ENCODE measurements at regions not wholly inside any gene's neighbourhood (a gene's known extent, or its start where the extent isn't known, plus 50 kb on each side); places are given as distances from the start of the nearest gene placed in this dataset.
"Not testable (repeated sequence)": the region's sequence is repeated elsewhere in the genome, so short reads cannot be mapped to it uniquely, and the experiment has no call there.

GRCh38 chr12:42935090-42935489 is 345.5 kb upstream of the PRICKLE1 start:
- no peak for FAIRE-seq
- DNase-seq (ENCODE audit: low spot score in 2 of 2): no peak

GRCh38 chr12:42933461-42934081 is 344.0 kb upstream of the PRICKLE1 start:
- DNase-seq (ENCODE audit: low spot score in 2 of 2): no peak
- no peak for FAIRE-seq

- DNase-seq (ENCODE audit: low spot score in 2 of 2) (no peak), FAIRE-seq (no peak)
Measured at GRCh38 chr12:42932936-42933335, 343.4 kb upstream of the PRICKLE1 start.

GRCh38 chr12:42926232-42926631 is 336.7 kb upstream of the PRICKLE1 start:
- FAIRE-seq: no peak

GRCh38 chr12:42924482-42924881 is 334.9 kb upstream of the PRICKLE1 start:
- no peak for FAIRE-seq
- DNase-seq (ENCODE audit: low spot score in 2 of 2): no peak

More at GRCh38 chr12:42926232-42926631, 336.7 kb upstream of the PRICKLE1 start:
- DNase-seq (ENCODE audit: low spot score in 2 of 2): no peak

GRCh38 chr12:42923583-42923982 is 334.0 kb upstream of the PRICKLE1 start:
- DNase-seq (ENCODE audit: low spot score in 2 of 2): no peak
- FAIRE-seq: no peak

- FAIRE-seq: no peak
- DNase-seq (ENCODE audit: low spot score in 2 of 2): no peak
Measured at GRCh38 chr12:42923156-42923555, 333.6 kb upstream of the PRICKLE1 start.

- no peak for DNase-seq (ENCODE audit: low spot score in 2 of 2)
- FAIRE-seq: no peak
Measured at GRCh38 chr12:42922505-42922850, 332.9 kb upstream of the PRICKLE1 start.

GRCh38 chr12:42921741-42922504 is 332.4 kb upstream of the PRICKLE1 start:
- FAIRE-seq (no peak), DNase-seq (ENCODE audit: low spot score in 2 of 2) (no peak)

- FAIRE-seq (no peak), DNase-seq (ENCODE audit: low spot score in 2 of 2) (no peak)
Measured at GRCh38 chr12:42919691-42920090, 330.1 kb upstream of the PRICKLE1 start.

GRCh38 chr12:42918443-42918842 is 328.9 kb upstream of the PRICKLE1 start:
- FAIRE-seq (no peak), DNase-seq (ENCODE audit: low spot score in 2 of 2) (no peak)

- FAIRE-seq: no peak
- no peak for DNase-seq (ENCODE audit: low spot score in 2 of 2)
Measured at GRCh38 chr12:42916143-42916542, 326.6 kb upstream of the PRICKLE1 start.

- no peak for DNase-seq (ENCODE audit: low spot score in 2 of 2)
- no peak for FAIRE-seq
Measured at GRCh38 chr12:42915426-42915825, 325.9 kb upstream of the PRICKLE1 start.

- no peak for DNase-seq (ENCODE audit: low spot score in 2 of 2)
- FAIRE-seq: no peak
Measured at GRCh38 chr12:42912367-42912766, 322.8 kb upstream of the PRICKLE1 start.

GRCh38 chr12:42910656-42911055 is 321.1 kb upstream of the PRICKLE1 start:
- FAIRE-seq (no peak), DNase-seq (ENCODE audit: low spot score in 2 of 2) (no peak)

- FAIRE-seq: no peak
- no peak for DNase-seq (ENCODE audit: low spot score in 2 of 2)
Measured at GRCh38 chr12:42908712-42909111, 319.2 kb upstream of the PRICKLE1 start.

GRCh38 chr12:42906801-42907200 is 317.3 kb upstream of the PRICKLE1 start:
- not testable (repeated sequence) for DNase-seq (ENCODE audit: low spot score in 2 of 2)

GRCh38 chr12:42905419-42905705 is 315.8 kb upstream of the PRICKLE1 start:
- no peak for FAIRE-seq
- DNase-seq (ENCODE audit: low spot score in 2 of 2): no peak

More at GRCh38 chr12:42906801-42907200, 317.3 kb upstream of the PRICKLE1 start:
- FAIRE-seq: not testable (repeated sequence)

GRCh38 chr12:42904683-42905418 is 315.3 kb upstream of the PRICKLE1 start:
- FAIRE-seq (no peak), DNase-seq (ENCODE audit: low spot score in 2 of 2) (peak; percentile 2 to 9)

- no peak for FAIRE-seq
- DNase-seq (ENCODE audit: low spot score in 2 of 2): no peak
Measured at GRCh38 chr12:42903736-42904135, 314.2 kb upstream of the PRICKLE1 start.

- FAIRE-seq (no peak), DNase-seq (ENCODE audit: low spot score in 2 of 2) (no peak)
Measured at GRCh38 chr12:42902001-42902400, 312.5 kb upstream of the PRICKLE1 start.

GRCh38 chr12:42893803-42894202 is 304.3 kb upstream of the PRICKLE1 start:
- FAIRE-seq: no peak

More at GRCh38 chr12:42893803-42894202, 304.3 kb upstream of the PRICKLE1 start:
- no peak for DNase-seq (ENCODE audit: low spot score in 2 of 2)
